ENCODE measurements at regions not wholly inside any gene's neighbourhood (a gene's known extent, or its start where the extent isn't known, plus 50 kb on each side); places are given as distances from the start of the nearest gene placed in this dataset.
A peak's percentile ranks its signal among the peaks of the same experiment; 100 is the strongest.

GRCh38 chr2:109070290-109070689 is 58.7 kb upstream of the SH3RF3 start:
- DNase-seq (ENCODE audit: low read depth): no peak

- DNase-seq (ENCODE audit: low read depth): no peak
These were observed 59.4 kb upstream of the SH3RF3 start for GRCh38 chr2:109069331-109070194.

GRCh38 chr2:109068811-109069210 is 60.2 kb upstream of the SH3RF3 start:
- no peak for DNase-seq (ENCODE audit: low read depth)

- DNase-seq (ENCODE audit: low read depth): no peak
These were observed 61.3 kb upstream of the SH3RF3 start for GRCh38 chr2:109067631-109068125.

- no peak for DNase-seq (ENCODE audit: low read depth)
These were observed 61.9 kb upstream of the SH3RF3 start for GRCh38 chr2:109066917-109067597.

GRCh38 chr2:109066501-109066900 is 62.5 kb upstream of the SH3RF3 start:
- no peak for DNase-seq (ENCODE audit: low read depth)

- no peak for DNase-seq (ENCODE audit: low read depth)
These were observed 63.6 kb upstream of the SH3RF3 start for GRCh38 chr2:109065391-109065734.

GRCh38 chr2:109064660-109065390 is 64.2 kb upstream of the SH3RF3 start:
- no peak for DNase-seq (ENCODE audit: low read depth)

GRCh38 chr2:109062859-109063700 is 65.9 kb upstream of the SH3RF3 start:
- no peak for DNase-seq (ENCODE audit: low read depth)

- DNase-seq (ENCODE audit: low read depth): no peak
These were observed 66.7 kb upstream of the SH3RF3 start for GRCh38 chr2:109062145-109062858.

GRCh38 chr2:109061736-109062135 is 67.3 kb upstream of the SH3RF3 start:
- DNase-seq (ENCODE audit: low read depth): no peak

GRCh38 chr2:109060496-109060895 is 68.5 kb upstream of the SH3RF3 start:
- DNase-seq (ENCODE audit: low read depth): no peak

- DNase-seq (ENCODE audit: low read depth): peak; percentile 11
These were observed 69.4 kb upstream of the SH3RF3 start for GRCh38 chr2:109059474-109060165.

GRCh38 chr2:109058802-109059201 is 69.8 kb upstream of the EDAR start:
- DNase-seq (ENCODE audit: low read depth): no peak

GRCh38 chr2:109058191-109058632 is 69.2 kb upstream of the EDAR start:
- no peak for DNase-seq (ENCODE audit: low read depth)

GRCh38 chr2:109057686-109058085 is 68.7 kb upstream of the EDAR start:
- no peak for DNase-seq (ENCODE audit: low read depth)

GRCh38 chr2:109055435-109055834 is 66.4 kb upstream of the EDAR start:
- DNase-seq (ENCODE audit: low read depth): no peak

- DNase-seq (ENCODE audit: low read depth): no peak
These were observed 65.8 kb upstream of the EDAR start for GRCh38 chr2:109054865-109055264.

- DNase-seq (ENCODE audit: low read depth): no peak
These were observed 64.7 kb upstream of the EDAR start for GRCh38 chr2:109053716-109054115.

GRCh38 chr2:109052922-109053321 is 63.9 kb upstream of the EDAR start:
- DNase-seq (ENCODE audit: low read depth): no peak
